SK-N-MC (cell line): ENCODE measurements at regions not wholly inside any gene's neighbourhood (a gene's known extent, or its start where the extent isn't known, plus 50 kb on each side); places are given as distances from the start of the nearest gene placed in this dataset.
"Not testable (repeated sequence)": the region's sequence is repeated elsewhere in the genome, so short reads cannot be mapped to it uniquely, and the experiment has no call there.

Experiments used
- DNase-seq: peaks from one replicate; pipeline ENCODE4 v3.0.0-alpha.2; 2011; ENCODE audit warnings: low read depth, low spot score
- H3K27ac ChIP-seq: fragments of 200-600 bp; sonication (generic); 2 replicates; pipeline ENCODE4 v1.5.1; 2016; ENCODE audit warnings: mixed run types
- H3K36me3 ChIP-seq: fragments of 200-600 bp; sonication (generic); 2 replicates; pipeline ENCODE4 v1.6.1; 2017; ENCODE audit warnings: antibody characterized with exemption, low read length, mixed read lengths; ENCODE audit not compliant: insufficient read depth
- H3K4me3 ChIP-seq: fragments of 200-600 bp; sonication (generic); 2 replicates; pipeline ENCODE4 v1.5.1; 2016
- H3K9ac ChIP-seq: fragments of 200-600 bp; sonication (generic); 2 replicates; pipeline ENCODE4 v1.8.0; 2017; ENCODE audit warnings: mixed run types, mixed read lengths; ENCODE audit not compliant: insufficient read length
- H3K9me3 ChIP-seq: fragments of 200-600 bp; sonication (generic); 2 replicates; pipeline ENCODE4 v1.6.1; 2017; ENCODE audit warnings: low read depth, mild to moderate bottlenecking, antibody characterized with exemption, low read length, moderate library complexity, mixed read lengths
- EZH2 ChIP-seq: fragments of 200-600 bp; sonication (generic); IDR thresholded peaks from one replicate; pipeline ENCODE4 v1.6.1; 2017; ENCODE audit warnings: antibody characterized with exemption
- FOXP2 ChIP-seq: optimal IDR thresholded peaks from 2 replicates; pipeline ENCODE3; 2011; ENCODE audit warnings: mild to moderate bottlenecking, moderate library complexity; ENCODE audit not compliant: insufficient read depth; ENCODE audit errors: extremely low read length, control extremely low read depth
- POLR2AphosphoS5 ChIP-seq: IDR thresholded peaks from 2 replicates; pipeline ENCODE4 v1.6.1; 2012; ENCODE audit warnings: mild to moderate bottlenecking, low read depth, low read length, borderline replicate concordance

- no peak overlapping the region for H3K27ac ChIP-seq
- H3K9ac ChIP-seq, result no peak overlapping the region
- H3K4me3 ChIP-seq, result no peak overlapping the region
- no peaks in the 10 kb centered on the region for H3K9me3 ChIP-seq
- no peak for DNase-seq
- H3K36me3 ChIP-seq, result no peaks in the 10 kb centered on the region
- no peak for TF ChIP-seq EZH2
- TF ChIP-seq POLR2AphosphoS5, result no peak
Measured at GRCh38 chr21:27796106-27796505, 829.2 kb upstream of the ADAMTS5 start.

DNA sequence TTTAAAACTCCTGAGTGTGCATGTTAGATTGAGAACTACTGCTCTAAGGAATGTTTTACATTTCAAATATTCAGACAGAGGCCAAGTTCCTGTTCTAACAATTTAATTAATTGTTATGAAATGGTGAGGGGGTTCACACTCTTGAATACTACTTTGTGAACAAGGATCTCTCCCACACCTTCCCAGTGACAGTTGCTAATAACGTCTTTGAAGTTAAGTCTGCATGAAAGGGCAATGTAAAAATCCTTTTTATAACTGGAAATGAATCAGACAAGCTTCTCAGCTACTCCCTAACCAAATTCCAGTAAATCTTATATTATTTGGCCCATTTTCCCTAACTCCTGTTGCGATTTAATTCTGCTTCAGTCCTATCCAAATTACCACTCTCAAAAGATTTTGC is 828.5 kb upstream of the ADAMTS5 start:
- no peak overlapping the region for H3K27ac ChIP-seq
- H3K9ac ChIP-seq, result no peak overlapping the region
- H3K4me3 ChIP-seq, result no peak overlapping the region
- H3K36me3 ChIP-seq, result no peaks in the 10 kb centered on the region
- DNase-seq, result no peak
- TF ChIP-seq EZH2 (no peak), FOXP2 (no peak), POLR2AphosphoS5 (no peak)
- H3K9me3 ChIP-seq, result no peaks in the 10 kb centered on the region

DNA sequence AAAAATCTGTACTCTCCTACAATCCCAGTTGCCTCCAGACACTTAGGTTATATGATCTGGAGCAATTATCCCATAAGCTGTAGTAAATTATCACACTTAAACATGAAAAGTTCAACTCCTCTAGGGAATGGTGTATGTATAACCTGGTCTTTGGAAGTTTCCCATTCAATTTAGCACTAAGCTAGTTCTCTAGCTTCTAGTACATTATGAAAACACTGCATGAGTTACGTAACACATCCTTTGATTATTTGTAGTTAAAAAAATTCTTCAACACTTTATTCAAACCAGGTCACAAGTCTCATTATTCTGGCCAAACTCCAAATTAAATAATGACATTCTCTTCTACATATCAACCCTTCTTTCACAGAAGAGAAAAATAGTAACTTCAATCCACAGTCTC is 827.0 kb upstream of the ADAMTS5 start:
- H3K9me3 ChIP-seq, result no peaks in the 10 kb centered on the region
- DNase-seq, result no peak

GRCh38 chr21:27787046-27787445 is 820.2 kb upstream of the ADAMTS5 start:
- Histone ChIP-seq H3K9ac (no peak overlapping the region), H3K9me3 (no peaks in the 10 kb centered on the region; the same call in 1 of the 2 replicates), H3K36me3 (no peaks in the 10 kb centered on the region), H3K4me3 (no peak overlapping the region), H3K27ac (no peak overlapping the region)
- TF ChIP-seq EZH2, result no peak
- no peak for DNase-seq

More for the DNA sequence above, 827.0 kb upstream of the ADAMTS5 start:
- Histone ChIP-seq H3K36me3 (no peaks in the 10 kb centered on the region), H3K27ac (no peak overlapping the region), H3K4me3 (no peak overlapping the region), H3K9ac (no peak overlapping the region)
- no peak for TF ChIP-seq POLR2AphosphoS5
- TF ChIP-seq EZH2, result no peak
- no peak for TF ChIP-seq FOXP2

DNA sequence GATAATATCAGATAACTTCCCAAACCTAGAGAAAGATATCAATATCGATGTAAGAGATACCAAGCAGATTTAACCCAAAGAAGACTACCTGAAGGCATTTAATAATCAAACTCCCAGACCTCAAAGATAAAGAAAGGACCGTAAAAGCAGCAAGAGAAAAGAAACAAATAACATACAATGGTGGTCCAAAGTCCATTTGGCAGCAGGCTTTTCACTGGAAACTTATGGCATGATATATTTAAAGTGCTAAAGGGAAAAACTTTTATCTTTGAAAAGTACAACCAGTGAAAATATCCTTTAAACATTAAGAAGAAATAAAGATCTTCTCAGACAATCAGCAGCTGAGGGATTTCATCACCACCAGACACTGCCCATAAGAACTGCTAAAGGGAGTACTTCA is 812.7 kb upstream of the ADAMTS5 start:
- no peak overlapping the region for H3K9ac ChIP-seq
- H3K4me3 ChIP-seq, result no peak overlapping the region
- DNase-seq, result no peak
- H3K9me3 ChIP-seq, result no peaks in the 10 kb centered on the region; the same call in 1 of the 2 replicates
- TF ChIP-seq FOXP2 (no peak), POLR2AphosphoS5 (no peak), EZH2 (no peak)
- H3K36me3 ChIP-seq, result no peaks in the 10 kb centered on the region
- H3K27ac ChIP-seq, result no peak overlapping the region

- Histone ChIP-seq H3K27ac (no peak overlapping the region), H3K4me3 (no peak overlapping the region), H3K9ac (no peak overlapping the region), H3K9me3 (no peaks in the 10 kb centered on the region), H3K36me3 (no peaks in the 10 kb centered on the region)
- DNase-seq, result no peak
- TF ChIP-seq EZH2 (no peak), POLR2AphosphoS5 (no peak), FOXP2 (no peak)
Measured at GRCh38 chr21:27776925-27777553, 810.2 kb upstream of the ADAMTS5 start.

- H3K36me3 ChIP-seq, result no peaks in the 10 kb centered on the region
- no peak for TF ChIP-seq POLR2AphosphoS5
- TF ChIP-seq EZH2, result no peak
- no peak for TF ChIP-seq FOXP2
- H3K9me3 ChIP-seq, result no peaks in the 10 kb centered on the region
- no peak overlapping the region for H3K27ac ChIP-seq
- no peak for DNase-seq
- no peak overlapping the region for H3K9ac ChIP-seq
- no peak overlapping the region for H3K4me3 ChIP-seq
Measured at GRCh38 chr21:27772816-27773215, 805.9 kb upstream of the ADAMTS5 start.

- no peaks in the 10 kb centered on the region for H3K9me3 ChIP-seq
- H3K9ac ChIP-seq, result no peak overlapping the region
- TF ChIP-seq FOXP2, result no peak
- TF ChIP-seq POLR2AphosphoS5, result no peak
- TF ChIP-seq EZH2, result no peak
- H3K27ac ChIP-seq, result no peak overlapping the region
- H3K36me3 ChIP-seq, result no peaks in the 10 kb centered on the region
- no peak overlapping the region for H3K4me3 ChIP-seq
- DNase-seq, result no peak
Measured at GRCh38 chr21:27771938-27772483, 805.1 kb upstream of the ADAMTS5 start.

GRCh38 chr21:27769763-27770162 is 802.9 kb upstream of the ADAMTS5 start:
- H3K9ac ChIP-seq, result no peak overlapping the region
- H3K27ac ChIP-seq, result no peak overlapping the region
- DNase-seq, result no peak
- no peaks in the 10 kb centered on the region for H3K36me3 ChIP-seq
- no peaks in the 10 kb centered on the region for H3K9me3 ChIP-seq
- TF ChIP-seq EZH2, result no peak
- no peak overlapping the region for H3K4me3 ChIP-seq

GRCh38 chr21:27768046-27768637 is 801.3 kb upstream of the ADAMTS5 start:
- not testable (repeated sequence) for H3K4me3 ChIP-seq, H3K36me3 ChIP-seq, H3K9me3 ChIP-seq, H3K27ac ChIP-seq, DNase-seq, H3K9ac ChIP-seq
